PC-9 (cell line): ENCODE measurements at regions not wholly inside any gene's neighbourhood (a gene's known extent, or its start where the extent isn't known, plus 50 kb on each side); places are given as distances from the start of the nearest gene placed in this dataset.

Experiments
- CTCF ChIP-seq: fragments of 200-600 bp; sonication (generic); conservative IDR thresholded peaks from 2 replicates; pipeline ENCODE4 v1.6.1; 2017; ENCODE audit warnings: mixed run types, antibody characterized with exemption, mild to moderate bottlenecking, moderate library complexity
- EZH2 ChIP-seq: fragments of 200-600 bp; sonication (generic); IDR thresholded peaks from 2 replicates; pipeline ENCODE4 v1.8.0; 2017; ENCODE audit warnings: antibody characterized with exemption, low read depth

- TF ChIP-seq CTCF = no peak
- no peak for TF ChIP-seq EZH2
Observed at GRCh38 chr18:41371156-41372045, 583.6 kb upstream of the PIK3C3 start.
